Ovary (tissue), 7 donors: ENCODE measurements at regions not wholly inside any gene's neighbourhood (a gene's known extent, or its start where the extent isn't known, plus 50 kb on each side); places are given as distances from the start of the nearest gene placed in this dataset.

Experiments
- DNase-seq, 5 donors: peaks; one replicate each; pipeline ENCODE4 v3.0.0-alpha.2; 2019 to 2020
- H3K27ac ChIP-seq, 2 donors: fragments of 200-600 bp; one replicate each; pipeline versions ENCODE4 v1.5.1 to v1.8.0; 2019 to 2022
- H3K27me3 ChIP-seq: fragments of 200-600 bp; one replicate; pipeline ENCODE4 v1.8.0; 2022
- H3K36me3 ChIP-seq: fragments of 200-600 bp; sonication (generic); one replicate; pipeline ENCODE4 v1.5.1; 2019
- H3K4me1 ChIP-seq: one replicate; pipeline ENCODE4 v1.8.1; 2013; ENCODE audit warnings: mild to moderate bottlenecking, moderate library complexity; ENCODE audit not compliant: insufficient read depth
- H3K4me3 ChIP-seq: fragments of 200-600 bp; sonication (generic); one replicate; pipeline ENCODE4 v1.5.1; 2017
- H3K9me3 ChIP-seq, 2 donors: fragments of 200-600 bp in 1 of 2; sonication (generic) in 1 of 2; one replicate each; pipeline versions ENCODE4 v1.5.1 to v1.8.1; 2013 to 2019; ENCODE audit warnings: mild to moderate bottlenecking in 1 of 2, moderate library complexity in 1 of 2
- CTCF ChIP-seq, 3 donors: fragments of 450-650 bp in 2 of 3; fragments of 200-600 bp in 1 of 3; IDR thresholded peaks; one replicate each; pipeline versions ENCODE4 v1.5.1 to v1.8.0; 2016 to 2022; ENCODE audit warnings: antibody characterized with exemption in 3 of 3, mild to moderate bottlenecking in 1 of 3
- EP300 ChIP-seq: sonication (generic); formaldehyde crosslinking; IDR thresholded peaks from one replicate; pipeline ENCODE4 v1.6.1; 2017; ENCODE audit warnings: antibody characterized with exemption
- POLR2A ChIP-seq: fragments of 450-650 bp; IDR thresholded peaks from one replicate; pipeline ENCODE4 v1.6.1; 2017; ENCODE audit warnings: antibody characterized with exemption, mild to moderate bottlenecking, moderate library complexity
- WGBS, 3 donors: extraction: QIAGEN DNeasy Blood & Tissue Kit in 1 of 3; methylation state at CpG; one replicate each; pipeline versions ENCODE4 v1.1.5 to v1.1.7; 2013 to 2017; 5-methylcytosine and 5-hydroxymethylcytosine counted together
- intact Hi-C, 4 donors: fragments of 100-400 bp; cut with DNase I; formaldehyde crosslinking; loops; one replicate each; pipeline versions ENCODE4 v1.11.0 to v1.15.1; 2022 to 2023
- donor health status: DM: no; HTN: no; CAD: no; lungs with moderate emphysema.
- donor health status: DM: no; HTN: no; CAD: no.
- donor health status: Bipolar disorder and iron deficiency.
- donor health status: DM: no; HTN: no; CAD: no.
- donor health status: DM: yes; HTN: yes; CAD: no.

- H3K36me3 ChIP-seq: no peaks in the 10 kb centered on the region
- intact Hi-C loops: no loop called here
- H3K9me3 ChIP-seq: no peaks in the 10 kb centered on the region
- H3K27me3 ChIP-seq: no peaks in the 10 kb centered on the region
- H3K4me3 ChIP-seq: no peak overlapping the region
- H3K4me1 ChIP-seq: no peaks in the 10 kb centered on the region
- no peak overlapping the region for H3K27ac ChIP-seq
- no peak for DNase-seq
- TF ChIP-seq EP300 (no peak), CTCF (IDR thresholded peaks at IDR 0.05) (no peak), POLR2A (no peak)
Measured at GRCh38 chr5:164362835-164363234, 857.4 kb downstream of the MAT2B start.

GRCh38 chr5:164364237-164365208 lies 859.1 kb downstream of the MAT2B start:
- no peaks in the 10 kb centered on the region for H3K36me3 ChIP-seq
- no peak overlapping the region for H3K27ac ChIP-seq
- no peaks in the 10 kb centered on the region for H3K27me3 ChIP-seq
- no peak for DNase-seq
- intact Hi-C loops: no loop called here
- WGBS, 3 donors: 79 to 86% (median 81%) methylated on average over 7 of the region's 7 CpGs
- no peaks in the 10 kb centered on the region for H3K9me3 ChIP-seq
- TF ChIP-seq EP300: no peak
- TF ChIP-seq CTCF (IDR thresholded peaks at IDR 0.05): no peak
- no peak for TF ChIP-seq POLR2A
- no peaks in the 10 kb centered on the region for H3K4me1 ChIP-seq
- no peak overlapping the region for H3K4me3 ChIP-seq

- no peaks in the 10 kb centered on the region for H3K9me3 ChIP-seq
- intact Hi-C loops: no loop called here
- H3K27me3 ChIP-seq: no peaks in the 10 kb centered on the region
- no peak for DNase-seq
- TF ChIP-seq CTCF (IDR thresholded peaks at IDR 0.05): no peak
- no peak for TF ChIP-seq EP300
- no peak for TF ChIP-seq POLR2A
- no peak overlapping the region for H3K27ac ChIP-seq
- 92 to 94% (median 93%) methylated on average over 4 of the region's 4 CpGs for WGBS, 3 donors
- H3K4me3 ChIP-seq: no peak overlapping the region
- H3K36me3 ChIP-seq: no peaks in the 10 kb centered on the region
- H3K4me1 ChIP-seq: no peaks in the 10 kb centered on the region
Measured at GRCh38 chr5:164370841-164371240, 865.4 kb downstream of the MAT2B start.

GRCh38 chr5:164372892-164373291 lies 867.5 kb downstream of the MAT2B start:
- no peak for DNase-seq
- Histone ChIP-seq H3K9me3 (no peaks in the 10 kb centered on the region), H3K27me3 (no peaks in the 10 kb centered on the region), H3K4me3 (no peak overlapping the region), H3K27ac (no peak overlapping the region), H3K4me1 (no peaks in the 10 kb centered on the region), H3K36me3 (no peaks in the 10 kb centered on the region)
- WGBS, 3 donors: 82 to 86% (median 82%) methylated on average over 1 of the region's 1 CpG
- intact Hi-C loops: no loop called here
- TF ChIP-seq EP300 (no peak), POLR2A (no peak), CTCF (IDR thresholded peaks at IDR 0.05) (no peak)
